A549 (cell line): ENCODE measurements at regions not wholly inside any gene's neighbourhood (a gene's known extent, or its start where the extent isn't known, plus 50 kb on each side); places are given as distances from the start of the nearest gene placed in this dataset.

Experiments used
- CHD2 ChIP-seq: fragments of 150-350 bp; IDR thresholded peaks from 2 replicates; pipeline ENCODE4 v1.6.1; 2014; ENCODE audit warnings: low read length; ENCODE audit not compliant: partially characterized antibody
- CHD4 ChIP-seq: fragments of 200-600 bp; sonication (generic); IDR thresholded peaks from 2 replicates; pipeline ENCODE4 v1.6.1; 2016; ENCODE audit warnings: antibody characterized with exemption, mild to moderate bottlenecking, borderline replicate concordance
- EHMT2 ChIP-seq: fragments of 200-600 bp; sonication (generic); IDR thresholded peaks from 2 replicates; pipeline ENCODE4 v1.6.1; 2016; ENCODE audit warnings: antibody characterized with exemption, low read depth, mild to moderate bottlenecking, moderate library complexity
- EP300 ChIP-seq, 2 experiments: fragments of >200 bp; sonication (Bioruptor Twin); formaldehyde crosslinking; IDR thresholded peaks; 2 replicates in 1 of 2; 3 replicates in 1 of 2; pipeline ENCODE4 v1.6.1; 2016 to 2017
- ESRRA ChIP-seq: fragments of 150-350 bp; IDR thresholded peaks from 2 replicates; pipeline ENCODE4 v1.6.1; 2014; ENCODE audit warnings: mild to moderate bottlenecking, low read length, borderline replicate concordance
- JUN ChIP-seq, 2 experiments: fragments of >200 bp; sonication (Bioruptor Twin); formaldehyde crosslinking; IDR thresholded peaks; 2 replicates in 1 of 2; 3 replicates in 1 of 2; pipeline ENCODE4 v1.6.1; 2016 to 2017
- MAX ChIP-seq: IDR thresholded peaks from 2 replicates; pipeline ENCODE4 v1.6.1; 2012
- POLR2A ChIP-seq: IDR thresholded peaks from 2 replicates; pipeline ENCODE4 v1.6.1; 2012; ENCODE audit warnings: mild to moderate bottlenecking, low read length
- RAD21 ChIP-seq, 2 experiments: fragments of >200 bp in 1 of 2; sonication (Bioruptor Twin) in 1 of 2; formaldehyde crosslinking in 1 of 2; IDR thresholded peaks in 1 of 2; conservative IDR thresholded peaks in 1 of 2; 2 replicates in 1 of 2; 3 replicates in 1 of 2; pipeline ENCODE4 v1.6.1; 2012 to 2018; ENCODE audit warnings: inconsistent platforms in 1 of 2
- RCOR1 ChIP-seq: fragments of 150-350 bp; IDR thresholded peaks from 2 replicates; pipeline ENCODE4 v1.6.1; 2014; ENCODE audit warnings: antibody characterized with exemption, low read length, low read depth
- TF ChIP-seq, protein P1 (sequence below): fragments of >200 bp; sonication (Bioruptor Twin); formaldehyde crosslinking; IDR thresholded peaks from 3 replicates; pipeline ENCODE4 v1.5.1; 2016

DNA sequence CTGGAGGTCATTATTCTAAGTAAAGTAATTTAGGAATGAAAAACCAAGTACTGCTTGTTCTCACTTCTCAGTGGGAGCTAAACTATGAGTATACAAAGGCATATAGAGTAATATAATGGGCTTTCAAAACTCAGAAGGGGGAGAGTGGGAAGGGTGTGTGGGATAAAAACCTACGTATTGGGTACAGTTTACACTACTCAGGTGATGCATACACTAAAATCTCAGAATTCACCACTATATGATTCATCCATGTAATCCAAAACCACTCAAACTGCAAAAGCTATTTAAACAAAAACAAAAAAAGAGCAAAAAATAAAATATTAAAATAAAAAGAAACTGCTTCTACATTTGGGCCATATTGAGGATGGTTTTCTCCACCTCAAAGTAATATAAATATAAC is 623.3 kb downstream of the NSUN3 start:
- no peak for TF ChIP-seq RAD21 (conservative IDR thresholded peaks at IDR 0.05 in 1 of 2, IDR thresholded peaks at IDR 0.05 in 1 of 2)
- TF ChIP-seq, protein P1, sequence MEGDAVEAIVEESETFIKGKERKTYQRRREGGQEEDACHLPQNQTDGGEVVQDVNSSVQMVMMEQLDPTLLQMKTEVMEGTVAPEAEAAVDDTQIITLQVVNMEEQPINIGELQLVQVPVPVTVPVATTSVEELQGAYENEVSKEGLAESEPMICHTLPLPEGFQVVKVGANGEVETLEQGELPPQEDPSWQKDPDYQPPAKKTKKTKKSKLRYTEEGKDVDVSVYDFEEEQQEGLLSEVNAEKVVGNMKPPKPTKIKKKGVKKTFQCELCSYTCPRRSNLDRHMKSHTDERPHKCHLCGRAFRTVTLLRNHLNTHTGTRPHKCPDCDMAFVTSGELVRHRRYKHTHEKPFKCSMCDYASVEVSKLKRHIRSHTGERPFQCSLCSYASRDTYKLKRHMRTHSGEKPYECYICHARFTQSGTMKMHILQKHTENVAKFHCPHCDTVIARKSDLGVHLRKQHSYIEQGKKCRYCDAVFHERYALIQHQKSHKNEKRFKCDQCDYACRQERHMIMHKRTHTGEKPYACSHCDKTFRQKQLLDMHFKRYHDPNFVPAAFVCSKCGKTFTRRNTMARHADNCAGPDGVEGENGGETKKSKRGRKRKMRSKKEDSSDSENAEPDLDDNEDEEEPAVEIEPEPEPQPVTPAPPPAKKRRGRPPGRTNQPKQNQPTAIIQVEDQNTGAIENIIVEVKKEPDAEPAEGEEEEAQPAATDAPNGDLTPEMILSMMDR: no peak
- TF ChIP-seq POLR2A: no peak
- TF ChIP-seq EP300 (IDR thresholded peaks at IDR 0.05): no peak
- no peak for TF ChIP-seq ESRRA
- TF ChIP-seq CHD2: no peak
- TF ChIP-seq MAX: no peak
- TF ChIP-seq EHMT2: no peak
- TF ChIP-seq CHD4: no peak
- TF ChIP-seq RCOR1: no peak
- no peak for TF ChIP-seq JUN (IDR thresholded peaks at IDR 0.05)
